Endothelial cell of umbilical vein (primary cell): ENCODE measurements at regions not wholly inside any gene's neighbourhood (a gene's known extent, or its start where the extent isn't known, plus 50 kb on each side); places are given as distances from the start of the nearest gene placed in this dataset.

Experiments
- BruUV-seq: library from RNA; stranded (reverse); fragments of 400-500 nt; replicated peaks from 2 replicates; lab custom pipeline; 2021; lab: Mats Ljungman, UMichigan
- CTCF ChIA-PET: fragments of 300-600, 350-600 bp; sonication (Branson Sonifier 250); formaldehyde crosslinking; loops from one replicate; lab custom pipeline; 2021; ENCODE audit warnings: antibody characterized with exemption, inconsistent platforms; lab: Charles Lee
- POLR2A ChIA-PET: fragments of 300-600, 350-600 bp; sonication (Branson Sonifier 250); formaldehyde crosslinking; loops from one replicate; lab custom pipeline; 2021; ENCODE audit warnings: antibody characterized with exemption, inconsistent platforms; lab: Charles Lee
- DNase-seq: peaks from one replicate; pipeline ENCODE4 v3.0.0-alpha.2; 2011; ENCODE audit warnings: low read depth, low spot score
- FAIRE-seq: peaks from 2 replicates; lab custom pipeline; 2011; peaks lifted over from hg19 to GRCh38; lab: Jason Lieb, UNC
- H2AFZ ChIP-seq: 2 replicates; pipeline ENCODE4 v1.6.0; 2012; ENCODE audit warnings: low read depth, low read length, control low read depth, inconsistent platforms
- H3K27ac ChIP-seq: 2 replicates; pipeline ENCODE4 v1.5.1; 2011; ENCODE audit warnings: low read depth, mild to moderate bottlenecking, control low read depth, low read length, moderate library complexity; ENCODE audit not compliant: insufficient read depth
- H3K27me3 ChIP-seq, 2 experiments: 2 replicates each; pipeline versions ENCODE4 v1.6.0 to v1.6.1; 2011; ENCODE audit warnings: low read length in 2 of 2, mixed read lengths in 1 of 2; ENCODE audit not compliant: control insufficient read depth in 2 of 2, insufficient read depth in 2 of 2
- H3K36me3 ChIP-seq, 2 experiments: 2 replicates in 1 of 2; 3 replicates in 1 of 2; pipeline ENCODE4 v1.5.1; 2011; ENCODE audit warnings: low read length in 2 of 2, mild to moderate bottlenecking in 1 of 2, moderate library complexity in 1 of 2; ENCODE audit not compliant: control insufficient read depth in 2 of 2, insufficient read depth in 2 of 2; ENCODE audit errors: extremely low read depth in 1 of 2
- H3K4me1 ChIP-seq: 3 replicates; pipeline ENCODE4 v1.5.1; 2011; ENCODE audit warnings: mild to moderate bottlenecking, low read length; ENCODE audit not compliant: control insufficient read depth, insufficient read depth; ENCODE audit errors: extremely low read depth
- H3K4me2 ChIP-seq: 2 replicates; pipeline ENCODE4 v1.6.1; 2011; ENCODE audit warnings: low read length, control low read depth, mixed read lengths; ENCODE audit not compliant: insufficient read depth
- H3K4me3 ChIP-seq, 3 experiments: fragments of 200-600 bp in 1 of 3; sonication (generic), shearing (Covaris generic) in 1 of 3; replicated peaks in 1 of 3; 2 replicates each; pipeline ENCODE4 v1.5.1; 2011 to 2016; ENCODE audit warnings: control low read depth in 3 of 3, low read length in 3 of 3, mild to moderate bottlenecking in 2 of 3, inconsistent platforms in 1 of 3, low read depth in 1 of 3, moderate library complexity in 1 of 3; ENCODE audit not compliant: insufficient read depth in 1 of 3
- H3K79me2 ChIP-seq: 2 replicates; pipeline ENCODE4 v1.6.0; 2012; ENCODE audit warnings: low read length, inconsistent platforms; ENCODE audit not compliant: control insufficient read depth, insufficient read depth
- H3K9ac ChIP-seq: replicated peaks from 2 replicates; pipeline ENCODE3; 2011; ENCODE audit warnings: low read length, control low read depth; ENCODE audit not compliant: insufficient read depth; ENCODE audit errors: extremely low read depth
- H3K9me1 ChIP-seq: replicated peaks from 3 replicates; pipeline ENCODE4 v1.6.0; 2011; ENCODE audit warnings: mild to moderate bottlenecking, low read length; ENCODE audit not compliant: control insufficient read depth, insufficient read depth; ENCODE audit errors: extremely low read depth
- H3K9me3 ChIP-seq: replicated peaks from 2 replicates; pipeline ENCODE4 v1.5.1; 2012; ENCODE audit warnings: low read length, inconsistent platforms; ENCODE audit not compliant: control insufficient read depth, insufficient read depth
- H4K20me1 ChIP-seq: replicated peaks from 2 replicates; pipeline ENCODE3; 2011; ENCODE audit warnings: mild to moderate bottlenecking, low read length; ENCODE audit not compliant: control insufficient read depth, insufficient read depth; ENCODE audit errors: extremely low read depth
- EZH2 ChIP-seq: IDR thresholded peaks from 2 replicates; pipeline ENCODE4 v1.6.1; 2012; ENCODE audit warnings: borderline replicate concordance, low read depth, mild to moderate bottlenecking, moderate library complexity, low read length, inconsistent platforms; ENCODE audit not compliant: severe bottlenecking
- FOS ChIP-seq: IDR thresholded peaks from 2 replicates; pipeline ENCODE4 v1.6.1; 2011; ENCODE audit warnings: mild to moderate bottlenecking, low read length, moderate library complexity, borderline replicate concordance; ENCODE audit not compliant: insufficient read depth
- POLR2A ChIP-seq: IDR thresholded peaks from 2 replicates; pipeline ENCODE4 v1.6.1; 2012; ENCODE audit warnings: low read depth, mild to moderate bottlenecking, control low read depth, low read length
- POLR2AphosphoS5 ChIP-seq: IDR thresholded peaks from 2 replicates; pipeline ENCODE4 v1.6.1; 2012; ENCODE audit warnings: low read depth, mild to moderate bottlenecking, control low read depth, low read length, moderate library complexity; ENCODE audit not compliant: insufficient read depth
- dilution Hi-C: fragments of 300-500 bp; cut with MboI; formaldehyde crosslinking; loops from one replicate; pipeline ENCODE4 v1.15.0; 2019; ENCODE audit warnings: low sequenced_read_pairs; ENCODE audit not compliant: extremely low pct_ligation_motif_present
- intact Hi-C: fragments of 100-400 bp; cut with micrococcal nuclease; formaldehyde crosslinking; loops from one replicate; pipeline ENCODE4 v1.10.0; 2022
- TF ChIP-seq, protein P1 (sequence below): IDR thresholded peaks from 2 replicates; pipeline ENCODE4 v1.6.1; 2011; ENCODE audit not compliant: insufficient read depth, insufficient read length
- TF ChIP-seq, protein P2 (sequence below), 2 donors: IDR thresholded peaks; 1 replicate in 1 of 2; 2 replicates in 1 of 2; pipeline ENCODE4 v1.5.1; 2011; ENCODE audit warnings: low read length in 2 of 2, mild to moderate bottlenecking in 2 of 2, moderate library complexity in 2 of 2, control low read depth in 1 of 2, inconsistent platforms in 1 of 2, low read depth in 1 of 2; ENCODE audit not compliant: insufficient read depth in 1 of 2; ENCODE audit errors: extremely low read depth in 1 of 2

DNA sequence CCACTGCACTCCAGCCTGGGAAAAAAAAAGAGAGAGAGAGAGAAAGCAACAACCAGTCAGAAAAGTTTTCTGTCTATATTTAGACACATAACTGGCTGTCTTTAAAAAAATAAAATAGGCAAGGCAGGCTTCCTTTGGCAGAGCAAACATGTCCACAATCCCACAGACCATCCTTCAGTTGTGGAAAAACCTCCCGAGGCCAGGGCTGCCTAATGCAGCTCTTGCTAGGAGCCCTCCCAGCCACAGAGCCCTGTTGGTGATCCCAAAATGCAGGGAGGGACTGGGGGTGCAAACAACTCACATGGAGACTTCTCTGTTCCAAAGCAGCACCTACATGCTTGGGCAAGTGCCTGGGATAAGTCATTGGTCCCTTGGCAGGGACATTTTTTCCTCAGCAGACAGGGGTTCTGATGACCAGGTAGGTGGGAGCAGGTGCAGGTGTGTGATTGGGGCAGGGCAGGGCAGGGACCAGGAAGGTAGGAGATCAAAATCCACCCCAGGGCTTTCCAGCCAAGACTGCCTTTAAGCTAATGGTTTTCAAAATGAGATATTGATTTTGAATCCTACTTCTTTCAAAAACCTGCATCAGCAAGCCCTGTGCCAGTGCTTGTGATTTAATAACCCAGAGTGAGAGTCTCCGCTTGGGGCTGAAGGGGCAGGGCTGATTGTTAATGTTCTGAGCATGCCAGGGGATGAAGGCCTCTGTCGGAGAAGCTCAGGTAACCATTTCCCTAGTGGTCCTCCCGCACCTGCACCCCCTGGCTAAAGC is 178.5 kb downstream of the USP12 start:
- Histone ChIP-seq H3K4me2 (no peak overlapping the region), H3K36me3 (no peaks in the 10 kb centered on the region), H4K20me1 (no peaks in the 10 kb centered on the region), H3K4me3 (no peak overlapping the region), H3K9ac (no peak overlapping the region), H3K27ac (no peak overlapping the region), H3K9me1 (no peaks in the 10 kb centered on the region), H3K79me2 (no peaks in the 10 kb centered on the region), H3K9me3 (no peaks in the 10 kb centered on the region), H2AFZ (no peak overlapping the region), H3K4me1 (no peaks in the 10 kb centered on the region), H3K27me3 (peaks cover 2 to 12% of the 10 kb centered on the region in 2 experiments)
- intact Hi-C loops (no loop called here), dilution Hi-C loops (no loop called here)
- BruUV-seq = no TSS peak
- FAIRE-seq (no peak), DNase-seq (no peak)
- TF ChIP-seq POLR2A (no peak), FOS (no peak), POLR2AphosphoS5 (no peak), EZH2 (no peak)
- TF ChIP-seq, protein P1, sequence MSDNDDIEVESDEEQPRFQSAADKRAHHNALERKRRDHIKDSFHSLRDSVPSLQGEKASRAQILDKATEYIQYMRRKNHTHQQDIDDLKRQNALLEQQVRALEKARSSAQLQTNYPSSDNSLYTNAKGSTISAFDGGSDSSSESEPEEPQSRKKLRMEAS = no peak
- TF ChIP-seq, protein P2, sequence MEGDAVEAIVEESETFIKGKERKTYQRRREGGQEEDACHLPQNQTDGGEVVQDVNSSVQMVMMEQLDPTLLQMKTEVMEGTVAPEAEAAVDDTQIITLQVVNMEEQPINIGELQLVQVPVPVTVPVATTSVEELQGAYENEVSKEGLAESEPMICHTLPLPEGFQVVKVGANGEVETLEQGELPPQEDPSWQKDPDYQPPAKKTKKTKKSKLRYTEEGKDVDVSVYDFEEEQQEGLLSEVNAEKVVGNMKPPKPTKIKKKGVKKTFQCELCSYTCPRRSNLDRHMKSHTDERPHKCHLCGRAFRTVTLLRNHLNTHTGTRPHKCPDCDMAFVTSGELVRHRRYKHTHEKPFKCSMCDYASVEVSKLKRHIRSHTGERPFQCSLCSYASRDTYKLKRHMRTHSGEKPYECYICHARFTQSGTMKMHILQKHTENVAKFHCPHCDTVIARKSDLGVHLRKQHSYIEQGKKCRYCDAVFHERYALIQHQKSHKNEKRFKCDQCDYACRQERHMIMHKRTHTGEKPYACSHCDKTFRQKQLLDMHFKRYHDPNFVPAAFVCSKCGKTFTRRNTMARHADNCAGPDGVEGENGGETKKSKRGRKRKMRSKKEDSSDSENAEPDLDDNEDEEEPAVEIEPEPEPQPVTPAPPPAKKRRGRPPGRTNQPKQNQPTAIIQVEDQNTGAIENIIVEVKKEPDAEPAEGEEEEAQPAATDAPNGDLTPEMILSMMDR (IDR thresholded peaks at IDR 0.05; ENCODE audit: extremely low read depth in 1 of 2, insufficient read depth in 1 of 2, low read depth in 1 of 2, low read length in 2 of 2) = no peak
- ChIA-PET POLR2A (no interaction called here), CTCF (interaction anchor here (1.1 to 1.7 kb wide), 2 partner anchors 9 to 278 kb away, joined by 3 to 4 read pairs; partner anchors contain the start of gene RASL11A)
